HEK293T (cell line): ENCODE measurements at regions not wholly inside any gene's neighbourhood (a gene's known extent, or its start where the extent isn't known, plus 50 kb on each side); places are given as distances from the start of the nearest gene placed in this dataset.
"Not testable (repeated sequence)": the region's sequence is repeated elsewhere in the genome, so short reads cannot be mapped to it uniquely, and the experiment has no call there.

Experiments used
- CTCF ChIA-PET: fragments of 350-600 bp; formaldehyde crosslinking; extraction: SDS; loops from one replicate; lab custom pipeline; 2021; ENCODE audit warnings: antibody characterized with exemption, inconsistent platforms; lab: Yijun Ruan, JAX
- POLR2A ChIA-PET: fragments of 350-600 bp; formaldehyde crosslinking; extraction: SDS; loops from one replicate; lab custom pipeline; 2020; ENCODE audit warnings: antibody characterized with exemption, inconsistent platforms; lab: Yijun Ruan, JAX
- DNase-seq: peaks from one replicate; pipeline ENCODE4 v3.0.0; 2012; ENCODE audit warnings: mixed read lengths; ENCODE audit errors: extremely low spot score
- ARNT ChIP-seq: fragments of 450-650 bp; IDR thresholded peaks from 2 replicates; pipeline ENCODE4 v1.6.1; 2017; ENCODE audit warnings: mild to moderate bottlenecking
- BHLHE40 ChIP-seq: fragments of 450-650 bp; IDR thresholded peaks from 2 replicates; pipeline ENCODE4 v1.6.1; 2016; ENCODE audit warnings: mild to moderate bottlenecking, moderate library complexity, borderline replicate concordance
- CTBP1 ChIP-seq: fragments of 450-650 bp; IDR thresholded peaks from 2 replicates; pipeline ENCODE4 v1.6.1; 2016; ENCODE audit warnings: borderline replicate concordance
- ELF4 ChIP-seq: fragments of 450-650 bp; IDR thresholded peaks from 2 replicates; pipeline ENCODE4 v1.6.1; 2017; ENCODE audit warnings: antibody characterized with exemption
- FOXA1 ChIP-seq: fragments of 450-650 bp; IDR thresholded peaks from 2 replicates; pipeline ENCODE4 v1.6.1; 2016; ENCODE audit warnings: mild to moderate bottlenecking
- FOXK2 ChIP-seq: fragments of 450-650 bp; IDR thresholded peaks from 2 replicates; pipeline ENCODE4 v1.6.1; 2016; ENCODE audit warnings: mild to moderate bottlenecking
- FOXM1 ChIP-seq: fragments of 450-650 bp; IDR thresholded peaks from 2 replicates; pipeline ENCODE4 v1.6.1; 2017; ENCODE audit warnings: mild to moderate bottlenecking, borderline replicate concordance
- HDGF ChIP-seq: fragments of 450-650 bp; IDR thresholded peaks from 2 replicates; pipeline ENCODE4 v1.6.1; 2017; ENCODE audit warnings: antibody characterized with exemption, borderline replicate concordance
- L3MBTL2 ChIP-seq: fragments of 450-650 bp; conservative IDR thresholded peaks from 2 replicates; pipeline ENCODE4 v1.6.1; 2016; ENCODE audit warnings: mild to moderate bottlenecking
- LEF1 ChIP-seq: fragments of 450-650 bp; IDR thresholded peaks from 2 replicates; pipeline ENCODE4 v1.6.1; 2017; ENCODE audit warnings: mild to moderate bottlenecking, borderline replicate concordance
- NFRKB ChIP-seq: fragments of 450-650 bp; IDR thresholded peaks from 2 replicates; pipeline ENCODE4 v1.6.1; 2016; ENCODE audit warnings: mild to moderate bottlenecking, moderate library complexity
- SP1 ChIP-seq: fragments of 450-650 bp; IDR thresholded peaks from 2 replicates; pipeline ENCODE4 v1.6.1; 2017
- SUZ12 ChIP-seq: fragments of 450-650 bp; IDR thresholded peaks from 2 replicates; pipeline ENCODE4 v1.6.1; 2016; ENCODE audit warnings: mild to moderate bottlenecking
- TARDBP ChIP-seq: fragments of 450-650 bp; IDR thresholded peaks from 2 replicates; pipeline ENCODE4 v1.6.1; 2016
- ZNF384 ChIP-seq: fragments of 450-650 bp; IDR thresholded peaks from 2 replicates; pipeline ENCODE4 v1.6.1; 2016
- TF ChIP-seq, protein P1 (sequence below): fragments of 450-650 bp; IDR thresholded peaks from 2 replicates; pipeline ENCODE4 v1.6.1; 2016

DNA sequence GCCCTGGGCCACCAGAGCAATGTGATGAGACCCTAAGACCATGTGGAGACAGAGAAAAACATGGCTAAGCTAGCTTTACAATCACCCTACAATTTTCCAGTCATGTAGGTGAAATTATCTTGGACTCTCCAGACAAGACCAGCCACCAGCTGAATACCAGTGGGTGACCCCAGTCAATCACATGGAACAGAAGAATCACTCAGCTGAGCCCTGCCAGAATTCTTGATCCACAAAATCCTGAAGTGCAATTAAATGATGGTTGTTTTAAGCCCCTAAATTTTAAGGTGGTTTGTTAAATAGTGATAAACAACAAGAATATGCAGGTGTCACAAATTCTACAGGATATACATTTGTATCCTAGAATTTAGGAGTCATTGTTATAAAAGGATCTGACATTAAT is 69.5 kb upstream of the SMIM15 start:
- TF ChIP-seq FOXK2, result no peak
- TF ChIP-seq LEF1, result no peak
- TF ChIP-seq ELF4, result no peak
- TF ChIP-seq FOXM1, result no peak
- TF ChIP-seq SUZ12, result no peak
- TF ChIP-seq NFRKB, result no peak
- TF ChIP-seq CTBP1, result no peak
- TF ChIP-seq ZNF384, result no peak
- no peak for TF ChIP-seq FOXA1
- no peak for TF ChIP-seq HDGF
- POLR2A ChIA-PET, result no interaction called here
- CTCF ChIA-PET, result no interaction called here
- no peak for DNase-seq

DNA sequence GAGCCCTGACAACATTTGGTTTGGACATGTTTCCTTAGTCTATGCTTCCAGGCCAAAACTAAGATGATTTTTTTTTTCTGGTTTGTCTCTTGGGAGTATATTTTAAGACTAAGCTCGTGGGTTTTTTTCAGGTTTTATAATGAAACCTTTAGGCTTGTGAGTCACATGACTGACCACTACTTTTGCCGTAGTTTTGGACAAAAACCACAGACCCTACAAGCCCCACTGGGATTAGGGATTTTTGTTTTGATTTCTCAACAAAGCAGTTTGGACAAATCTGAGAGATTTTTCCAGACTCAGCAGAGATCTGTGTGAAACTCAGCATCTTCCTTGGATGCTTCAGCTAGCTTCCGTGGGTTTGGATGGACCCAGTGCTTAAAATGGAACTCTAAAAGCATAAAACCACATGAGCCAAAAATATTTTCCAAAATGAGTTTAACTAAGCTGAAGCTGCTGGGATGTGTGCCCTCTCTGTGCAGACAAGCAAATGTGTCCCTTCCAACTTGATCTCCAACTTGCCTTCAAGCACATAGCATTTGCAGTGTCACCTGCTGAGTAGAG is 70.3 kb upstream of the SMIM15 start:
- CTCF ChIA-PET, result no interaction called here
- no peak for DNase-seq
- POLR2A ChIA-PET, result no interaction called here
- TF ChIP-seq SP1, result no peak
- TF ChIP-seq BHLHE40, result no peak
- no peak for TF ChIP-seq L3MBTL2
- TF ChIP-seq TARDBP, result no peak
- no peak for TF ChIP-seq NFRKB
- TF ChIP-seq FOXK2, result no peak
- TF ChIP-seq LEF1, result no peak
- no peak for TF ChIP-seq CTBP1
- TF ChIP-seq ZNF384, result no peak
- TF ChIP-seq ELF4, result no peak
- TF ChIP-seq SUZ12, result no peak
- TF ChIP-seq, protein P1, sequence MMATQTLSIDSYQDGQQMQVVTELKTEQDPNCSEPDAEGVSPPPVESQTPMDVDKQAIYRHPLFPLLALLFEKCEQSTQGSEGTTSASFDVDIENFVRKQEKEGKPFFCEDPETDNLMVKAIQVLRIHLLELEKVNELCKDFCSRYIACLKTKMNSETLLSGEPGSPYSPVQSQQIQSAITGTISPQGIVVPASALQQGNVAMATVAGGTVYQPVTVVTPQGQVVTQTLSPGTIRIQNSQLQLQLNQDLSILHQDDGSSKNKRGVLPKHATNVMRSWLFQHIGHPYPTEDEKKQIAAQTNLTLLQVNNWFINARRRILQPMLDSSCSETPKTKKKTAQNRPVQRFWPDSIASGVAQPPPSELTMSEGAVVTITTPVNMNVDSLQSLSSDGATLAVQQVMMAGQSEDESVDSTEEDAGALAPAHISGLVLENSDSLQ, result no peak

DNA sequence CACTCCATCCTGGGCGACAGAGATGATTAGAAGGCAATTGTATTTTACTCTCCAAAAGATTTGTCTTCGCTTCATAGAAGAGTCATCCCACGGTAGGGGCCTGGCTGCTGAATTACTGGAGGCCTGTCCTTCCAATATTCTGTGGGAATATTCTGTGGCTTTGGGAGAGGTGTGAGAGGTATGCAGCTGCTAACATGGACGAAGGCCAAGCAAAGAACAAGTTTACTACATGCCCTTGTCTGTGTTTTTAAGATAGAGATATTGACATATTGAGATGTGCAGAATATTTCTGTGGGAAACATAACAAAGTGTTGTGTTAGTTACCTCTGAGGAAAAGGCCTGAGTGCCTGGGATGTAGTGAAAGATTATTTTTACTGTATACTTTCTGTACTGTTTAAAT is 71.8 kb upstream of the SMIM15 start:
- ChIA-PET POLR2A (no interaction called here), CTCF (no interaction called here)
- no peak for DNase-seq
- TF ChIP-seq HDGF (no peak), SP1 (no peak), L3MBTL2 (no peak), FOXM1 (no peak), SUZ12 (no peak), BHLHE40 (no peak)

DNA sequence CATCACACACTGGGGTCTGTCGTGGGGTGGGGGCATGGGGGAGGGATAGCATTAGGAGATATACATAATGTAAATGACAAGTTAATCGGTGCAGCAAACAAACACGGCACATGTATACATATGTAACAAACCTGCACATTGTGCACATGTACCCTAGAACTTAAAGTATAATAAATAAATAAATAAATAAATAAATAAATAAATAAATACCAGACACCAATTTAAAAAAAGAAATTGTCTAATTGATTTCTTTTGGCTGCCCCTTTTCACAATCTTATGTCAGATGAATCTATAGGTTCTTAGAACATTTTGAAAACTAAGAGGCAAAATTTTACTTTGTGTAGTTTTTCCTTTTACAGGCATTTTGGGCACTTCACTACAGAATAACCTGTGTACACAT is 74.4 kb upstream of the SMIM15 start:
- CTCF ChIA-PET, DNase-seq, POLR2A ChIA-PET: not testable (repeated sequence)

DNA sequence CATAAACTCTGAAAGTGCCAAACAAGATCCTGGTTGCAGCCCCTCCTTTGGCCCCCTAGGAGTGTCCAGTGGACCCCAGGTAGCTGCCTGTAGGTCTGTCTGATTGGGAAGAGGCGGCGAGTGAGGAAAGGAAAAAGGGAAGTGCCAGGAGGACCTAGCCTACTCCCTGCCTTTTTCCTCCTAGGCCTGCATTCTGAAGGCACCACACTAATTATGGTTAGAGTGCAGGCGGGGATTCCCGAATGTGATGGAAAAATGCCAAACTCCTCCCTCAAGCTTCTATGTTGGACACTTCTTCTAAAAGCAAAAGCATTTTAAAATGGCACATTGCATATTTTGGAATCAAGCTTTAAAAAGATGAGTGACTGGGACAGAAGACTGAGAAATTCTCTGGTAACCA is 83.2 kb upstream of the SMIM15 start:
- POLR2A ChIA-PET, result no interaction called here

DNA sequence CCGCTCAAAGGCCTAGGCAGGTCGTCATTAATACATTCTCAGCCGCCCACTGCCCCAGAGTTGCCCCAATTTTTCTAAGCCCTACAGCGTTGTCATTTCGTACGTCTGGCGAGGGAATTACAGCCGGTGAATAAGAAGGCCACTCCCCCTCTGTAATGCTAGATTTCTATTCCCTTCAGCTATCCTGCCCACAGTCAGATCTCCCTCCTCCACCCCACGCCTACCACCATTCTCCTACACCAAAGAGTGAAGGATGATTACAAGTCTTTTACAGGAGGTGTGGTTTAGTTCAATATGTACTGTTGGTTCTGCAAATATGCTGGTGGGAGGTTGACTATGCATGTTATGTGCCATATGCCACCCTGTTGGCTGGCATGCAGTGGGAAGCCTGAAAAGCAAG is 83.7 kb upstream of the SMIM15 start:
- TF ChIP-seq SP1 (no peak), ZNF384 (no peak), TARDBP (no peak), FOXM1 (no peak), FOXK2 (no peak), SUZ12 (no peak)
- TF ChIP-seq, protein P1, result no peak
- CTCF ChIA-PET, result no interaction called here
- POLR2A ChIA-PET, result no interaction called here
- no peak for DNase-seq

More for the DNA sequence above, 83.2 kb upstream of the SMIM15 start:
- DNase-seq, result peak; percentile 22
- TF ChIP-seq, protein P1, result no peak
- TF ChIP-seq HDGF (no peak), FOXA1 (no peak), NFRKB (no peak), ELF4 (no peak), ZNF384 (no peak), L3MBTL2 (no peak), FOXK2 (no peak)
- CTCF ChIA-PET, result no interaction called here

DNA sequence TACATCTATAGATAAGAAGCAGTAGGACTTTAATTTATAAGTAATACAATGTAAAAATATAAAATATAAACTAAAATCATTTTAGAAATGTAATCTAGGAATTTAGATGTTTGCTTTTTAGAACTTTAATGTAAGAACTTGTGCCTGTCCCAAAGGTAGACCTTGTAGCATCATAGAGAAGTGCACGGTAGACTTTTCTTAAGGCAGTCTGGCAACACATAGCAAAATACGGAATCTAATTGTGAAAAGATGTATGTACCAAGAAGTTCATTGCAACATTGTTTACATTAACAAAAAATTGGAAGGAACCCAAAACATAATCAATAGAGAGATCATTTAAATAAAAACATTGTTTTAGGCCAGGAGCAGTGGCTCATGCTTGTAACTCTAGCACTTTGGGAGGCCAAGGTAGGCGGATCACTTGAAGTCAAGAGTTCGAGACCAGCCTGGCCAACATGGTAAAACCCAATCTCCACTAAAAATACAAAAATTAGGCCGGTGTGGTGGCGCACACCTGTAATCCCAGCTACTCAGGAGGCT is 84.6 kb upstream of the SMIM15 start:
- TF ChIP-seq FOXA1 (no peak), FOXM1 (no peak), ZNF384 (no peak), CTBP1 (no peak), LEF1 (no peak), NFRKB (no peak), ELF4 (no peak), L3MBTL2 (no peak), FOXK2 (no peak), TARDBP (no peak), BHLHE40 (no peak), SP1 (no peak), SUZ12 (no peak), HDGF (no peak), ARNT (no peak)
- TF ChIP-seq, protein P1, result no peak
- POLR2A ChIA-PET, result no interaction called here
- CTCF ChIA-PET, result no interaction called here
- DNase-seq, result no peak
